ENCODE measurements at regions not wholly inside any gene's neighbourhood (a gene's known extent, or its start where the extent isn't known, plus 50 kb on each side); places are given as distances from the start of the nearest gene placed in this dataset.

- H3K27me3 Mint-ChIP-seq (ENCODE audit: low read depth): peaks cover 5% of the 10 kb centered on the region
- H3K27ac Mint-ChIP-seq (ENCODE audit: unreplicated experiment): no peak overlapping the region
- no peak for TF ChIP-seq CTCF (conservative IDR thresholded peaks at IDR 0.05)
- H3K9me3 Mint-ChIP-seq: peaks cover 8% of the 10 kb centered on the region
- no peaks in the 10 kb centered on the region for H3K36me3 Mint-ChIP-seq (ENCODE audit: low read depth)
- no peaks in the 10 kb centered on the region for H3K4me1 Mint-ChIP-seq
- H3K4me3 Mint-ChIP-seq: no peak overlapping the region
- DNase-seq (ENCODE audit: low read depth, low spot score): no peak
These were observed 358.6 kb upstream of the KCNH8 start for GRCh38 chr3:18789734-18790133.

GRCh38 chr3:18787441-18787840 is 360.9 kb upstream of the KCNH8 start:
- H3K4me1 Mint-ChIP-seq: no peaks in the 10 kb centered on the region
- peak overlapping the region; percentile 20 for H3K4me3 Mint-ChIP-seq
- no peak for DNase-seq (ENCODE audit: low read depth, low spot score)
- H3K9me3 Mint-ChIP-seq: peaks cover 8% of the 10 kb centered on the region
- H3K27ac Mint-ChIP-seq (ENCODE audit: unreplicated experiment): no peak overlapping the region
- TF ChIP-seq CTCF (conservative IDR thresholded peaks at IDR 0.05): no peak
- H3K36me3 Mint-ChIP-seq (ENCODE audit: low read depth): no peaks in the 10 kb centered on the region
- H3K27me3 Mint-ChIP-seq (ENCODE audit: low read depth): peaks cover 5% of the 10 kb centered on the region

GRCh38 chr3:18786650-18787323 is 361.5 kb upstream of the KCNH8 start:
- no peak for DNase-seq (ENCODE audit: low read depth, low spot score)
- Mint-ChIP-seq H3K4me1 (no peaks in the 10 kb centered on the region), H3K27me3 (ENCODE audit: low read depth) (peaks cover 2% of the 10 kb centered on the region), H3K27ac (ENCODE audit: unreplicated experiment) (no peak overlapping the region), H3K36me3 (ENCODE audit: low read depth) (no peaks in the 10 kb centered on the region), H3K4me3 (no peak overlapping the region), H3K9me3 (peaks cover 8% of the 10 kb centered on the region)
- no peak for TF ChIP-seq CTCF (conservative IDR thresholded peaks at IDR 0.05)

GRCh38 chr3:18782191-18782590 is 357.1 kb upstream of the SATB1 start:
- Mint-ChIP-seq H3K27ac (ENCODE audit: unreplicated experiment) (no peak overlapping the region), H3K4me1 (no peaks in the 10 kb centered on the region), H3K36me3 (ENCODE audit: low read depth) (no peaks in the 10 kb centered on the region), H3K27me3 (ENCODE audit: low read depth) (no peaks in the 10 kb centered on the region), H3K9me3 (no peaks in the 10 kb centered on the region), H3K4me3 (no peak overlapping the region)
- DNase-seq (ENCODE audit: low read depth, low spot score): no peak
- TF ChIP-seq CTCF (conservative IDR thresholded peaks at IDR 0.05): no peak

DNA sequence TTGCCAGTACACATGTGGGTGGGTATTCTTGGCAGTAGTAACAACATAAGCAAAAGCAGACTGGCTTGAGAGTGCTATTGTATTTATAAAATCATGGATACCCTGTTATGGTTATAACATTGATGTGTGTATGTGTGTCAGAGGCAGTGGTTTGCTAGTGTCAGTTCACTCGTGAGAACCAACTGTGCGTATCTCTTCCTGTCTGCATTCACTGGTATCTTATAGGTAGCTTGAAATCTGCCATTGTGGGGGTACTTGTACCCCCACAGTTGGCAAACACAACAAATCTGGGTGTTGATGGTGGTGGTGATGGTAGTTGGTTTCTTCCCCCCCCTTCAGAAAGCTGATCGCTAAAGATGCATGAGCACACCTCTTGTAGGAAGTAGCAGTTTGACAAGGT is 355.8 kb upstream of the SATB1 start:
- Mint-ChIP-seq H3K4me1 (no peaks in the 10 kb centered on the region), H3K36me3 (ENCODE audit: low read depth) (no peaks in the 10 kb centered on the region), H3K27me3 (ENCODE audit: low read depth) (no peaks in the 10 kb centered on the region), H3K9me3 (no peaks in the 10 kb centered on the region), H3K4me3 (no peak overlapping the region), H3K27ac (ENCODE audit: unreplicated experiment) (no peak overlapping the region)
- TF ChIP-seq CTCF (conservative IDR thresholded peaks at IDR 0.05): no peak
- no peak for DNase-seq (ENCODE audit: low read depth, low spot score)

All from neural crest cell (in vitro differentiated cells).